ENCODE measurements at regions not wholly inside any gene's neighbourhood (a gene's known extent, or its start where the extent isn't known, plus 50 kb on each side); places are given as distances from the start of the nearest gene placed in this dataset.
"Not testable (repeated sequence)": the region's sequence is repeated elsewhere in the genome, so short reads cannot be mapped to it uniquely, and the experiment has no call there.

DNA sequence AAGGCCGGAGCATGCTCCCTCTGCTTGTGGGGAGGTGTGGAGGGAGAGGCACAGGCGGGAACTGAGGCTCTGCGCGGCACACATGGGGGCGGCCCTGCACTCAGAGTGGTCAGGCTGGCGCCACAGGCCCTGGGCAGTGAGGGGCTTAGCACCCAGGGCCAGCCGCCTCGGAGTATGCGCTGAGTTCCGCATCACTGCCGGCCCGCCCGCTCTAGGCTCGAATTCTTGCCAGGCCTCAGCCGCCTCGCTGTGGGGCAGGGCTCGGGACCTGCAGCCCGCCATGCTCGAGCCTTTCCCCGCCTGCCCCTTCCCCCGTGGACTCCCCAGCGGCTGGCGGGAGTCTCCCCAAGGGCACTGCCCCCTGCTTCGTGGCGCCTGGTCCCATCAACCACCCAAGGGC is 905.9 kb downstream of the SPATA31A6 start:
- peak; percentile 54 for DNase-seq (ENCODE audit: low spot score)
- not testable (repeated sequence) for H3K4me3 ChIP-seq, H3K27ac ChIP-seq

DNA sequence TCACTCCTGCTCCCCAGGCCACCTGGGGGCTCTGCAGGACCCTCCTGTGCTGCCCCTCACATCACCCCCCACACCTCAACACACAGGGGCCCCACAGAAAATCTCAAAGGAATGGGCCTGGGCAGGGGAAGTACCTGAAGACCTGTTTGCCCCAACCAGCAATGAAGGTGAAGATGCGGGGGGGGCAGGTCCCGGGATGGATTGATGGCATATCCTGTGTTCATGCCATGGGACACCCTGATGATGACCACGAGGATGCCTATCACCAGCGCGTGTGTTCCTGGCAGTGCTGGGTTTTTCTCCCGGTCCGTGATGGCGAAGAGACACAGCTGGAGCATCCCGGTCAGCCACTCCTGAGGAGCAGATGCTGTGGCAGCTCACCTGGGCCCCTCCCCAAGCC is 926.9 kb downstream of the SPATA31A6 start:
- H3K4me3 ChIP-seq; H3K27ac ChIP-seq; DNase-seq (ENCODE audit: low spot score): not testable (repeated sequence)

GRCh38 chr9:43112846-43113245 is 929.4 kb downstream of the SPATA31A6 start:
- not testable (repeated sequence) for H3K27ac ChIP-seq; DNase-seq (ENCODE audit: low spot score); H3K4me3 ChIP-seq

GRCh38 chr9:43115813-43116229 is 932.4 kb downstream of the SPATA31A6 start:
- H3K4me3 ChIP-seq; DNase-seq (ENCODE audit: low spot score): not testable (repeated sequence)
- peak overlapping the region in 1 of 2 donors; percentile 14 for H3K27ac ChIP-seq

DNA sequence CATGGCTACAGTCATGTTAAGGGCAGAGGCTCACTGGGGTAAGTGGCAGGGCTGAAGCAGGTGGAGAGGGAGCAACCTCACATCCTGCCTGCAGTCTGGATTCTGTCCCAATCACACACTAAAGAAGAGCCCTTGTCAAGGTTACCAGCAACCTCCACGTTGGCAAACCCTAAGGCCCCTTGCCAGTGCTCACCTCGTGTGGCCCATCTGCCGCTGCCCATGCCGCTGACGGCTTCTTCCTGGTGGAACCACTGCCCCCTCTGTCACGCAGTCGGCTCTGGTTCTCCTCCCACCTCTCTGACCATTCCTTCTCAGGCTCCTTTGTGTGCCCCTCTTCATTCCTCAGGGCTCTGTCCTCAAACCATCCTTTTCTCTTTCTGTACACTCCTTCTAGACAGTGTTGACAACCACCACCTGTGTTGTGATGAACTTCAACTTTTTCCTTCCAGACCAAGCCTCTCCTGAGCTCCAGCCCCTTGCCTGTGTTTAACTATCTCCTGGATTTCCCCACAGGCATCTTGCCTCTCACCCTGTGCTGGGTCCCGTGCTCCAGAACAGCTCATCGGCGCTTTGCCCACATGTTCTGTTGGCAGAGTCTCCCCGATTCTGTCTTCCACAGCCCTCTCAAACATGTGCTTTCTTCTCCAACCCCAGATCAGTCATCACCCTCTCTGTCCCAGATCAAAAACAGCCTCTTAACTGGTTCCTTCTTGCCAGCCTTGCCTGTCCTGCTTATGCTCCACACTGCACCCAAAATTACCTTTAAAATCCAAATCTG is 934.8 kb downstream of the SPATA31A6 start:
- H3K4me3 ChIP-seq; DNase-seq (ENCODE audit: low spot score); H3K27ac ChIP-seq: not testable (repeated sequence)

GRCh38 chr9:43119565-43119964 is 936.1 kb downstream of the SPATA31A6 start:
- not testable (repeated sequence) for DNase-seq (ENCODE audit: low spot score); H3K27ac ChIP-seq; H3K4me3 ChIP-seq

DNA sequence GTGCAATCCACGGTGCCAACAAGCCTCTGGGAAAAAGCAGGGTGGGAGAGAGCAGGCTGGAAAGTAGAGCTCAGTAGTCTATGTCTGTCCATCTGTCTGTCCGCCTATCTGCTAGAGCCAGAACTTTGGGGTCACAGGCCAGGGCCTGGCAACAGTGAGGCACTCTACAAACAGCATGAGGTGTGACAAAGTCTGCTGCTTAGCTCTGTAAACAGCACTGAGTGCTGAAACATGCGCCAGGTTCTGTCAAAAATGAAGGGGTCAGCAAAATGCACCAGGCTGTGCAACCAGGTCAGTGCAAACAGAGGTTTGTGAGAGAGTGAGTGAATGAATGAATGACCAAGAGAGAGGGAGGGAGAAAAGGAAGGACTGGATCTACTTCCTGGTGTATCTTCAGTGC is 936.5 kb downstream of the SPATA31A6 start:
- H3K27ac ChIP-seq; DNase-seq (ENCODE audit: low spot score): not testable (repeated sequence)

DNA sequence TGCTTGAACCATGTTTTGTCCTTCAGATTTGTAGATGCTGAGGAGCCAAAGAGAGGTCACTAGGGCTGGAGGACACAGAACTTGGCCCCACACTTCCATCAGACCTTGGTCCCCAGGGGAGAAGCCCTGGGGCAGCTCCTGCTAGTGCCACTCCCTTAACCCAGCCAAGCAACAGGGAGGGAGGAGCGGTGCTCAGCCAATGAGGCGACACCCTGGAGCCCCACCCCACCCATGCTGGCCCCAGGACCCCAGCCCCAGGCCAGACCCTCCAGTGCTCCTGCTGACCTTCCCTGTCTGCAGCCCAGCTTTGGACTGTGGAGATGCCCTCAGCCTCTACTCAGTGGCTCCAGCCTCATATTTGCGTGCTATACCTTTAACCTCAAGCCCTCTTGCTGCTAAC is 942.4 kb downstream of the SPATA31A6 start:
- H3K27ac ChIP-seq; H3K4me3 ChIP-seq; DNase-seq (ENCODE audit: low spot score): not testable (repeated sequence)

More for the DNA sequence above, 936.5 kb downstream of the SPATA31A6 start:
- H3K4me3 ChIP-seq: not testable (repeated sequence)

DNA sequence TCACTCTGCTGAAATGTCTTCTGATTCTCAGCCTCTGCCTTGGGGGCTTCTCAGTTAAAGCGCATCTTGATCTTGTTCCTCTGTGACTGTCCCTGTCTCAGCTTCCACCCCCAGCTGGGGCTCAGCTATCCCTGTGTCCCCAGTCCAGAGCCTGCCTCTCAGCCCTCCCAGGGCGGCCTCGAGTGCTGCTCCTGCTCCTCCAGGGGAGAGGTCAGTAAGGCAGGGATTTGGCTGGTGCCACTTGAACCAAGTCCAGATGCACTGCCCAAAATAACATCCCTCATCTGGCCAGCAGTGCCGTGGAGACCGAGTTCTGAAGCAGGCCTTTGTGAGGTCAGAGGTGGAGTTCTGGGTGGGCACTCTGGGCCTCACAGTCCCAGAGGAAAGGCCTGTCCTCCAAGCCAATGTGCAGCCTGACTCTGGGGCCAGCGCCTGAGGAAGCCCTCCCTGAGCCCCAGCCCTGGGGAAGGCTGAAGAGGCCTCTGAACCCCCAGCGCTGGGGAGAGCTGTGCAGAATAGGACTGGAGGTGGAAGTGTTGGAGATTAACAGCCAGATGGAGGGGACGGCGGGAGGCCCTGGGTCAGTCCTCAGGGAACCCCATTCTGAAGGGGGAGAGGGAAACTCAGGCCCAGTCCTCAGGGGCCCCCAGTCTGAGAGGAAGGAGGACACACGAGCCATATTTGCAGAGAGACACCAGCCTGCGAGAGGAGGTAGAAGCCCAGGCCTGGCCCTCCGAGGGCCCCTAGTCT is 943.7 kb downstream of the SPATA31A6 start:
- not testable (repeated sequence) for DNase-seq (ENCODE audit: low spot score); H3K4me3 ChIP-seq
- peak overlapping the region in 1 of 2 donors; percentile 26 for H3K27ac ChIP-seq

- not testable (repeated sequence) for DNase-seq (ENCODE audit: low spot score); H3K4me3 ChIP-seq
- peak overlapping the region in 1 of 2 donors; percentile 22 for H3K27ac ChIP-seq
These were observed 944.5 kb downstream of the SPATA31A6 start for GRCh38 chr9:43127949-43128348.

DNA sequence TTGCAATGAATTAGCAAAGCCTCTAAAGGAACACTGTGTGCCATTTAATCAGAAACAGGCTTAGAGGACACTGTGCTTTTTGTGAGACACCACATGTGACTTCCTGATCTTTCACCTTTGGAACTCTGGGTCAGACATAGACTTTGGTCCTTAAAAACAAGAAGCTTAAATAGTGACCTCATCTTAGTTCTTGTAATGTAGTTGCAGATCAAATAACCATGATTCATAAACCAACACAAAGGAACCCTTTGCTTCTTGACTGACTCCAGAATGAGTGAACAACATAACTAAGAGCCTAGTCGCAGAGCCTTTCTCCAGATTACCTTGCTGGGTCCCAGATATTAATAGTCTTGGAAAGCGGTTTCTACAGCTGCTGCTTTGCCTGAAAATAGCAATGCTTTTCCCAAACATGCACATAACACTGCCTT is 947.3 kb downstream of the SPATA31A6 start:
- H3K27ac ChIP-seq: peak overlapping the region in 1 of 2 donors; percentile 21
- not testable (repeated sequence) for H3K4me3 ChIP-seq; DNase-seq (ENCODE audit: low spot score)

GRCh38 chr9:43135440-43135839 is 952.0 kb downstream of the SPATA31A6 start:
- not testable (repeated sequence) for H3K27ac ChIP-seq; H3K4me3 ChIP-seq; DNase-seq (ENCODE audit: low spot score)

DNA sequence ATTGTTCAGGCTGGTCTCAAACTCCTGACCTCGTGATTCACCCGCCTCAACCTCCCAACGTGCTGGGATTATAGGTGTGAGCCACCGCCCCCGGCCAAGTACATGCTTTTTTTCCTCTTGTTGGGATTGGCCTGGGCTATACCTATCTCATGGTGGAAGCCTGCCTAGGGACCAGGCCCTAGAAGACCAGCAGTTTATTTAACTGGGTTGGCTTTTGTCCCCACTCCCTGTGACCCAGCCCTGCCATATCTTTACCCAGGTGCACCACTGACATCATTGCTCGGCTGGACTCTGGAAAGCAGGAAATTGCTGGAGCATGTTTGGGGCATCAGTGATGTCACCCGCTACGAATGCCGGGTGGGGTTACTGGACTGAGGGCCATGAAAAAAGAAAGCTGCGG is 955.5 kb downstream of the SPATA31A6 start:
- not testable (repeated sequence) for H3K27ac ChIP-seq; DNase-seq (ENCODE audit: low spot score); H3K4me3 ChIP-seq

- not testable (repeated sequence) for H3K4me3 ChIP-seq; DNase-seq (ENCODE audit: low spot score); H3K27ac ChIP-seq
These were observed 955.9 kb downstream of the SPATA31A6 start for GRCh38 chr9:43139349-43139748.

GRCh38 chr9:43139878-43140608 is 956.6 kb downstream of the SPATA31A6 start:
- H3K27ac ChIP-seq; DNase-seq (ENCODE audit: low spot score); H3K4me3 ChIP-seq: not testable (repeated sequence)
